HUES6 (cell line): ENCODE measurements at regions not wholly inside any gene's neighbourhood (a gene's known extent, or its start where the extent isn't known, plus 50 kb on each side); places are given as distances from the start of the nearest gene placed in this dataset.
"Not testable (repeated sequence)": the region's sequence is repeated elsewhere in the genome, so short reads cannot be mapped to it uniquely, and the experiment has no call there.

Experiments
- H3K27ac ChIP-seq: 2 replicates; pipeline ENCODE4 v1.7.0; 2013; ENCODE audit warnings: low read depth, mild to moderate bottlenecking, low read length, inconsistent platforms
- H3K27me3 ChIP-seq: 2 replicates; pipeline ENCODE4 v1.6.1; 2013; ENCODE audit warnings: low read length; ENCODE audit not compliant: control insufficient read depth, insufficient read depth
- H3K36me3 ChIP-seq: 2 replicates; pipeline ENCODE4 v1.6.1; 2013; ENCODE audit warnings: low read length; ENCODE audit not compliant: control insufficient read depth, insufficient read depth
- H3K4me1 ChIP-seq: 2 replicates; pipeline ENCODE4 v1.6.1; 2013; ENCODE audit warnings: low read length; ENCODE audit not compliant: control insufficient read depth, insufficient read depth
- H3K4me3 ChIP-seq: 2 replicates; pipeline ENCODE4 v1.5.1; 2013; ENCODE audit warnings: low read depth, low read length
- H3K9ac ChIP-seq: one replicate; pipeline ENCODE4 v1.6.1; 2013; ENCODE audit warnings: mild to moderate bottlenecking, low read length
- H3K9me3 ChIP-seq: 2 replicates; pipeline ENCODE4 v1.6.1; 2013; ENCODE audit warnings: low read depth, low read length; ENCODE audit not compliant: control insufficient read depth, insufficient read depth

- no peak overlapping the region for H3K27ac ChIP-seq
- H3K36me3 ChIP-seq = no peaks in the 10 kb centered on the region
- no peak overlapping the region for H3K9ac ChIP-seq
- peaks cover 6% of the 10 kb centered on the region for H3K4me1 ChIP-seq
- no peaks in the 10 kb centered on the region; the same call in 1 of the 2 replicates for H3K9me3 ChIP-seq
- H3K27me3 ChIP-seq = no peaks in the 10 kb centered on the region
- H3K4me3 ChIP-seq = no peak overlapping the region
Measured at GRCh38 chr19:28359431-28360414, 853.2 kb downstream of the UQCRFS1 start.

DNA sequence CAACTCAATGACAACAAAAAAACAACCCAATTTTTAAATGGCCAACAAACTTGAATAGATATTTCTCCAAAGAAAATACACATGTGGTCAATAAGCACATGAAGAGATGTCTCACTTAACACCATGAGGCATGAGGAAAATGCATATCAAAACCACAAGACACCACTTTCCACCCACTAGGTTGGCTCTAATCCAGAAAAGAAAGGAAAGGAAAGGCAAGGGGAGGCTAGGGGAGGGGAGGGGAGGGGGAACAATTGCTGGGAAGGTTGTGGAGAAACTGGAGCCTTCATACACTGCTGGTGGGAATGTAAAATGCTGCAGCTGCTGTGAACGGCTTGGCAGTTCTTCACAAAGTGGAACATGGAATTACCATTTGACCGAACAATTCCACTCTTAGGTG, 854.3 kb downstream of the UQCRFS1 start:
- no peaks in the 10 kb centered on the region; the same call in 1 of the 2 replicates for H3K9me3 ChIP-seq
- H3K9ac ChIP-seq = no peak overlapping the region
- no peak overlapping the region for H3K4me3 ChIP-seq
- H3K27ac ChIP-seq = no peak overlapping the region
- no peaks in the 10 kb centered on the region for H3K27me3 ChIP-seq
- H3K4me1 ChIP-seq = peaks cover 6% of the 10 kb centered on the region
- H3K36me3 ChIP-seq = no peaks in the 10 kb centered on the region

- Histone ChIP-seq H3K4me1 (no peaks in the 10 kb centered on the region), H3K36me3 (no peaks in the 10 kb centered on the region), H3K9ac (no peak overlapping the region)
Measured at GRCh38 chr19:28351761-28352160, 861.2 kb downstream of the UQCRFS1 start.

GRCh38 chr19:28351321-28351720, 861.6 kb downstream of the UQCRFS1 start:
- not testable (repeated sequence) for H3K27me3 ChIP-seq, H3K9ac ChIP-seq, H3K4me1 ChIP-seq, H3K4me3 ChIP-seq, H3K9me3 ChIP-seq, H3K36me3 ChIP-seq, H3K27ac ChIP-seq

More at GRCh38 chr19:28351761-28352160, 861.2 kb downstream of the UQCRFS1 start:
- no peak overlapping the region for H3K27ac ChIP-seq
- H3K9me3 ChIP-seq = peaks cover 2% of the 10 kb centered on the region; the same call in 1 of the 2 replicates
- H3K27me3 ChIP-seq = no peaks in the 10 kb centered on the region
- no peak overlapping the region for H3K4me3 ChIP-seq

GRCh38 chr19:28350673-28351072, 862.3 kb downstream of the UQCRFS1 start:
- Histone ChIP-seq H3K27me3 (no peaks in the 10 kb centered on the region), H3K9me3 (peaks cover 2% of the 10 kb centered on the region; the same call in 1 of the 2 replicates)

GRCh38 chr19:28350037-28350436, 862.9 kb downstream of the UQCRFS1 start:
- H3K27ac ChIP-seq = no peak overlapping the region
- no peak overlapping the region for H3K9ac ChIP-seq
- no peaks in the 10 kb centered on the region for H3K36me3 ChIP-seq
- H3K27me3 ChIP-seq = no peaks in the 10 kb centered on the region
- H3K4me1 ChIP-seq = no peaks in the 10 kb centered on the region
- H3K4me3 ChIP-seq = no peak overlapping the region
- H3K9me3 ChIP-seq = peaks cover 2% of the 10 kb centered on the region; the same call in 1 of the 2 replicates

More at GRCh38 chr19:28350673-28351072, 862.3 kb downstream of the UQCRFS1 start:
- Histone ChIP-seq H3K27ac (no peak overlapping the region), H3K4me3 (no peak overlapping the region), H3K36me3 (no peaks in the 10 kb centered on the region), H3K4me1 (no peaks in the 10 kb centered on the region), H3K9ac (no peak overlapping the region)

- H3K4me1 ChIP-seq = no peaks in the 10 kb centered on the region
- H3K27ac ChIP-seq = no peak overlapping the region
- peaks cover 2% of the 10 kb centered on the region; the same call in 1 of the 2 replicates for H3K9me3 ChIP-seq
- no peak overlapping the region for H3K4me3 ChIP-seq
- no peak overlapping the region for H3K9ac ChIP-seq
- H3K27me3 ChIP-seq = no peaks in the 10 kb centered on the region
- no peaks in the 10 kb centered on the region for H3K36me3 ChIP-seq
Measured at GRCh38 chr19:28349604-28350003, 863.3 kb downstream of the UQCRFS1 start.

- H3K9me3 ChIP-seq = peaks cover 8% of the 10 kb centered on the region
Measured at GRCh38 chr19:28345811-28346210, 867.1 kb downstream of the UQCRFS1 start.

GRCh38 chr19:28341810-28342350, 871.1 kb downstream of the UQCRFS1 start:
- H3K4me3 ChIP-seq = no peak overlapping the region
- no peaks in the 10 kb centered on the region for H3K27me3 ChIP-seq
- peaks cover 8% of the 10 kb centered on the region for H3K9me3 ChIP-seq

More at GRCh38 chr19:28345811-28346210, 867.1 kb downstream of the UQCRFS1 start:
- H3K27ac ChIP-seq = no peak overlapping the region
- no peaks in the 10 kb centered on the region for H3K4me1 ChIP-seq
- H3K4me3 ChIP-seq = no peak overlapping the region
- H3K27me3 ChIP-seq = no peaks in the 10 kb centered on the region
- H3K9ac ChIP-seq = no peak overlapping the region
- no peaks in the 10 kb centered on the region for H3K36me3 ChIP-seq

GRCh38 chr19:28334419-28334818, 878.5 kb downstream of the UQCRFS1 start:
- Histone ChIP-seq H3K9ac (no peak overlapping the region), H3K4me1 (no peaks in the 10 kb centered on the region), H3K9me3 (peaks cover 6% of the 10 kb centered on the region), H3K27ac (no peak overlapping the region), H3K4me3 (no peak overlapping the region), H3K36me3 (no peaks in the 10 kb centered on the region), H3K27me3 (no peaks in the 10 kb centered on the region)

More at GRCh38 chr19:28341810-28342350, 871.1 kb downstream of the UQCRFS1 start:
- Histone ChIP-seq H3K27ac (no peak overlapping the region), H3K36me3 (no peaks in the 10 kb centered on the region), H3K9ac (no peak overlapping the region), H3K4me1 (no peaks in the 10 kb centered on the region)

GRCh38 chr19:28333909-28334308, 879.0 kb downstream of the UQCRFS1 start:
- Histone ChIP-seq H3K4me1 (no peaks in the 10 kb centered on the region), H3K9ac (no peak overlapping the region), H3K9me3 (peaks cover 8% of the 10 kb centered on the region), H3K27me3 (no peaks in the 10 kb centered on the region), H3K4me3 (no peak overlapping the region), H3K27ac (no peak overlapping the region), H3K36me3 (no peaks in the 10 kb centered on the region)
